ENCODE measurements at regions not wholly inside any gene's neighbourhood (a gene's known extent, or its start where the extent isn't known, plus 50 kb on each side); places are given as distances from the start of the nearest gene placed in this dataset.
"Not testable (repeated sequence)": the region's sequence is repeated elsewhere in the genome, so short reads cannot be mapped to it uniquely, and the experiment has no call there.

GRCh38 chr14:106592115-106592852 lies 1065.9 kb downstream of the TMEM121 start:
- not testable (repeated sequence) for TF ChIP-seq POLR2A (IDR thresholded peaks at IDR 0.05)
- TF ChIP-seq, protein P1, sequence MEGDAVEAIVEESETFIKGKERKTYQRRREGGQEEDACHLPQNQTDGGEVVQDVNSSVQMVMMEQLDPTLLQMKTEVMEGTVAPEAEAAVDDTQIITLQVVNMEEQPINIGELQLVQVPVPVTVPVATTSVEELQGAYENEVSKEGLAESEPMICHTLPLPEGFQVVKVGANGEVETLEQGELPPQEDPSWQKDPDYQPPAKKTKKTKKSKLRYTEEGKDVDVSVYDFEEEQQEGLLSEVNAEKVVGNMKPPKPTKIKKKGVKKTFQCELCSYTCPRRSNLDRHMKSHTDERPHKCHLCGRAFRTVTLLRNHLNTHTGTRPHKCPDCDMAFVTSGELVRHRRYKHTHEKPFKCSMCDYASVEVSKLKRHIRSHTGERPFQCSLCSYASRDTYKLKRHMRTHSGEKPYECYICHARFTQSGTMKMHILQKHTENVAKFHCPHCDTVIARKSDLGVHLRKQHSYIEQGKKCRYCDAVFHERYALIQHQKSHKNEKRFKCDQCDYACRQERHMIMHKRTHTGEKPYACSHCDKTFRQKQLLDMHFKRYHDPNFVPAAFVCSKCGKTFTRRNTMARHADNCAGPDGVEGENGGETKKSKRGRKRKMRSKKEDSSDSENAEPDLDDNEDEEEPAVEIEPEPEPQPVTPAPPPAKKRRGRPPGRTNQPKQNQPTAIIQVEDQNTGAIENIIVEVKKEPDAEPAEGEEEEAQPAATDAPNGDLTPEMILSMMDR (IDR thresholded peaks at IDR 0.05): peak in 1 of 12 donors; percentile 20

All from heart left ventricle (tissue), 13 donors.